ENCODE measurements at regions not wholly inside any gene's neighbourhood (a gene's known extent, or its start where the extent isn't known, plus 50 kb on each side); places are given as distances from the start of the nearest gene placed in this dataset.

- Histone ChIP-seq H3K27me3 (ENCODE audit: control insufficient read depth in 2 of 2, insufficient read depth in 2 of 2, low read length in 2 of 2) (no peaks in the 10 kb centered on the region), H4K20me1 (replicated peaks; ENCODE audit: control insufficient read depth, extremely low read depth, insufficient read depth, low read length) (no peaks in the 10 kb centered on the region), H3K36me3 (ENCODE audit: control insufficient read depth in 2 of 2, extremely low read depth in 1 of 2, insufficient read depth in 2 of 2, low read length in 2 of 2) (no peaks in the 10 kb centered on the region), H3K4me1 (ENCODE audit: control insufficient read depth, extremely low read depth, insufficient read depth, low read length) (no peaks in the 10 kb centered on the region), H2AFZ (ENCODE audit: low read depth, low read length) (no peak overlapping the region), H3K9me3 (replicated peaks; ENCODE audit: control insufficient read depth, insufficient read depth, low read length) (no peaks in the 10 kb centered on the region), H3K27ac (ENCODE audit: insufficient read depth, low read depth, low read length) (no peak overlapping the region), H3K4me2 (ENCODE audit: insufficient read depth, low read length) (no peak overlapping the region), H3K4me3 (replicated peaks in 1 of 3; ENCODE audit: insufficient read depth in 1 of 3, low read depth in 1 of 3, low read length in 3 of 3) (no peak overlapping the region), H3K9ac (replicated peaks; ENCODE audit: extremely low read depth, insufficient read depth, low read length) (no peak overlapping the region), H3K9me1 (replicated peaks; ENCODE audit: control insufficient read depth, extremely low read depth, insufficient read depth, low read length) (no peaks in the 10 kb centered on the region), H3K79me2 (ENCODE audit: control insufficient read depth, insufficient read depth, low read length) (no peaks in the 10 kb centered on the region)
- no TSS peak for BruUV-seq (replicated peaks)
- POLR2A ChIA-PET, result no interaction called here
- CTCF ChIA-PET, result interaction anchor here (1.1 kb wide), 1 partner anchor 9 kb away, joined by 3 read pairs; no protein-coding TSS in a partner anchor
- dilution Hi-C loops (cut with MboI; ENCODE audit: extremely low pct_ligation_motif_present, low sequenced_read_pairs), result no loop called here
- TF ChIP-seq, protein P1, sequence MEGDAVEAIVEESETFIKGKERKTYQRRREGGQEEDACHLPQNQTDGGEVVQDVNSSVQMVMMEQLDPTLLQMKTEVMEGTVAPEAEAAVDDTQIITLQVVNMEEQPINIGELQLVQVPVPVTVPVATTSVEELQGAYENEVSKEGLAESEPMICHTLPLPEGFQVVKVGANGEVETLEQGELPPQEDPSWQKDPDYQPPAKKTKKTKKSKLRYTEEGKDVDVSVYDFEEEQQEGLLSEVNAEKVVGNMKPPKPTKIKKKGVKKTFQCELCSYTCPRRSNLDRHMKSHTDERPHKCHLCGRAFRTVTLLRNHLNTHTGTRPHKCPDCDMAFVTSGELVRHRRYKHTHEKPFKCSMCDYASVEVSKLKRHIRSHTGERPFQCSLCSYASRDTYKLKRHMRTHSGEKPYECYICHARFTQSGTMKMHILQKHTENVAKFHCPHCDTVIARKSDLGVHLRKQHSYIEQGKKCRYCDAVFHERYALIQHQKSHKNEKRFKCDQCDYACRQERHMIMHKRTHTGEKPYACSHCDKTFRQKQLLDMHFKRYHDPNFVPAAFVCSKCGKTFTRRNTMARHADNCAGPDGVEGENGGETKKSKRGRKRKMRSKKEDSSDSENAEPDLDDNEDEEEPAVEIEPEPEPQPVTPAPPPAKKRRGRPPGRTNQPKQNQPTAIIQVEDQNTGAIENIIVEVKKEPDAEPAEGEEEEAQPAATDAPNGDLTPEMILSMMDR (IDR thresholded peaks at IDR 0.05; ENCODE audit: extremely low read depth in 1 of 2, insufficient read depth in 1 of 2, low read depth in 1 of 2, low read length in 2 of 2), result no peak
- TF ChIP-seq POLR2AphosphoS5 (IDR thresholded peaks at IDR 0.05; ENCODE audit: insufficient read depth, low read depth, low read length) (no peak), FOS (IDR thresholded peaks at IDR 0.05; ENCODE audit: borderline replicate concordance, insufficient read depth, low read length) (no peak), JUN (IDR thresholded peaks at IDR 0.05; ENCODE audit: borderline replicate concordance, insufficient read depth, insufficient read length, low read depth) (no peak)
- FAIRE-seq, result no peak
- DNase-seq (ENCODE audit: low read depth, low spot score), result no peak
- intact Hi-C loops (cut with micrococcal nuclease), result no loop called here
These were observed 450.0 kb downstream of the TLE1 start for GRCh38 chr9:81239388-81239787.

DNA sequence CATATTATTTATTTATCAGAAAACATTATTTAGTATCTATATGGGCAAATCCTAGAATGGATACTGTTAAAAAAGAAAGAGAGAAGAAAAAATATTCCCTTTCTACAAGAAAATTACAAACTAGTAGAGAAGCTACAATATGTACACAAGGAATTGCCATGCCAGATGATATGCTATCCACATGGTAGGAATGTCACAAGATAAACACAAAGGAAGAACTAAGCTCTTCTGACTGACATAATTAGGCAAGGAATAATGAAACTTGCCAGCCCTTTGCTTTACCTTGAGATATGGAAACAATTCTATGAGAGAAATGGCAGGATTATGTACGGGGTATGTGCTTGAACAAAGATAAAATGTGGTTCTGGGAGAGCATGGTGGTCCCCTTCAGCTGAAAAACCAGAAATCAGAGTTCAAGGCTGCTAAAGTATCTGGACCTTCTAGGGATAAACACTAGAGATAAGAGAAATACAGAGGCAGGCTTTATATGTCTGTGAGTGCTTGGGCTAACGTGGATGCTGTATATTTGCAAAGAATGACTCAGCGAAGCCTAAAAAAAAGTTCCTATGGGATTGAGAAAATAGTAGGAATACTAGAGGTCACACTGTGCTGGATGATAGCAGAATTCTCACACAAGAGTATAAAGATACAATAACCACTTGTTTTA lies 451.6 kb downstream of the TLE1 start:
- Histone ChIP-seq H3K79me2 (ENCODE audit: control insufficient read depth, insufficient read depth, low read length) (no peaks in the 10 kb centered on the region), H3K9me3 (replicated peaks; ENCODE audit: control insufficient read depth, insufficient read depth, low read length) (no peaks in the 10 kb centered on the region), H3K4me1 (ENCODE audit: control insufficient read depth, extremely low read depth, insufficient read depth, low read length) (no peaks in the 10 kb centered on the region), H3K36me3 (ENCODE audit: control insufficient read depth in 2 of 2, extremely low read depth in 1 of 2, insufficient read depth in 2 of 2, low read length in 2 of 2) (no peaks in the 10 kb centered on the region), H3K4me2 (ENCODE audit: insufficient read depth, low read length) (no peak overlapping the region), H2AFZ (ENCODE audit: low read depth, low read length) (no peak overlapping the region), H3K4me3 (replicated peaks in 1 of 3; ENCODE audit: insufficient read depth in 1 of 3, low read depth in 1 of 3, low read length in 3 of 3) (no peak overlapping the region), H3K27me3 (ENCODE audit: control insufficient read depth in 2 of 2, insufficient read depth in 2 of 2, low read length in 2 of 2) (no peaks in the 10 kb centered on the region), H3K9me1 (replicated peaks; ENCODE audit: control insufficient read depth, extremely low read depth, insufficient read depth, low read length) (no peaks in the 10 kb centered on the region), H4K20me1 (replicated peaks; ENCODE audit: control insufficient read depth, extremely low read depth, insufficient read depth, low read length) (no peaks in the 10 kb centered on the region), H3K9ac (replicated peaks; ENCODE audit: extremely low read depth, insufficient read depth, low read length) (no peak overlapping the region), H3K27ac (ENCODE audit: insufficient read depth, low read depth, low read length) (no peak overlapping the region)
- dilution Hi-C loops (cut with MboI; ENCODE audit: extremely low pct_ligation_motif_present, low sequenced_read_pairs) (no loop called here), intact Hi-C loops (cut with micrococcal nuclease) (no loop called here)
- ChIA-PET CTCF (interaction anchor here (0.7 kb wide), 1 partner anchor 10 kb away, joined by 3 read pairs; no protein-coding TSS in a partner anchor), POLR2A (no interaction called here)
- no peak for DNase-seq (ENCODE audit: low read depth, low spot score)
- FAIRE-seq, result no peak
- no TSS peak for BruUV-seq (replicated peaks)
- TF ChIP-seq EZH2 (IDR thresholded peaks at IDR 0.05; ENCODE audit: borderline replicate concordance, low read depth, low read length, severe bottlenecking) (no peak), POLR2AphosphoS5 (IDR thresholded peaks at IDR 0.05; ENCODE audit: insufficient read depth, low read depth, low read length) (no peak), FOS (IDR thresholded peaks at IDR 0.05; ENCODE audit: borderline replicate concordance, insufficient read depth, low read length) (no peak)
- TF ChIP-seq, protein P2, sequence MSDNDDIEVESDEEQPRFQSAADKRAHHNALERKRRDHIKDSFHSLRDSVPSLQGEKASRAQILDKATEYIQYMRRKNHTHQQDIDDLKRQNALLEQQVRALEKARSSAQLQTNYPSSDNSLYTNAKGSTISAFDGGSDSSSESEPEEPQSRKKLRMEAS (IDR thresholded peaks at IDR 0.05; ENCODE audit: insufficient read depth, insufficient read length), result no peak
